ENCODE measurements at regions not wholly inside any gene's neighbourhood (a gene's known extent, or its start where the extent isn't known, plus 50 kb on each side); places are given as distances from the start of the nearest gene placed in this dataset.
"Not testable (repeated sequence)": the region's sequence is repeated elsewhere in the genome, so short reads cannot be mapped to it uniquely, and the experiment has no call there.

DNA sequence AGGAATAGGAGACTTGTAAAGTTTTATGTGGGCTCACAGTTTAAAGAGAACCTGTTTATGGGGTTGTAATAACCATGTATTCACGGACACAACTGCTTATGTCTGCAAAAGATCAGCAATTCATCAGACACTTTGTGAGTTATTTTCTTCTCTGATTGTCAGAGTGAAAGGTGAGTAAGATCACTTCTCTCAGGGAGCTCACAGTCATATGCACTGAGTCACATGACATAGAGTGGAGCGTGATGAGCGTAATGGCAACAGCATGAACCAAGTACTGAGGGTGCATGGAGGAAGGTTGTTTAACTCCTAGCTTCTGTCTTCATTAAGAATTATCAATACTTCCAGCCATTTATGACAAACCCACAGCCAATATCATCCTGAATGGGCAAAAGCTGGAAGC is 128.8 kb downstream of the OR4M2 start:
- ATAC-seq (ENCODE audit: low read depth in 2 of 2); H3K27me3 Mint-ChIP-seq; H3K9me3 ChIP-seq (ENCODE audit: control insufficient read depth in 2 of 2, low read length in 2 of 2); H3K27ac Mint-ChIP-seq; H3K27ac ChIP-seq (ENCODE audit: insufficient read depth, low read length, poor library complexity, severe bottlenecking); DNase-seq; H3K4me1 ChIP-seq (ENCODE audit: control insufficient read depth, insufficient read depth, low read length, poor library complexity, severe bottlenecking); H3K9me3 Mint-ChIP-seq; H3K36me3 Mint-ChIP-seq; H3K4me3 Mint-ChIP-seq; H3K36me3 ChIP-seq (ENCODE audit: control insufficient read depth, insufficient read depth, low read length); H3K4me3 ChIP-seq (ENCODE audit: low read depth, low read length); H3K4me1 Mint-ChIP-seq; H3K27me3 ChIP-seq (ENCODE audit: control insufficient read depth, insufficient read depth, low read length): not testable (repeated sequence)

DNA sequence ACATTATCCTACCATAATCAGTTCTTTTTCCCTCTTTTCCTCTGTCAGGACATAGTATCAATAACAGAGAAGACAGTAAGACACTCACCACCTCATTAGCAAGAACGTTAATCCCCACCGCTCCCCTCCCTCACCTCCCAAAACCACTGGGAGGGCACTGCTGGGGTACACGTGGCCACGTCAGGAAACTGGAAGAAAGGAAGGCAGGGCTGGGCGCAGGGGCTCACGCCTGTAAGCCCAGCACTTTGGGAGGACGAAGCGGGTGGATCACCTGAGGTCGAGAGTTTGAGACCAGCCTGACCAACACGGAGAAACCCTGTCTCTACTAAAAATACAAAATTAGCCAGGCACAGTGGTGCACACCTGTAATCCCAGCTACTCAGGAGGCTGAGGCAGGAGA is 142.3 kb downstream of the OR4M2 start:
- not testable (repeated sequence) for ATAC-seq (ENCODE audit: low read depth in 2 of 2); DNase-seq; H3K27ac ChIP-seq (ENCODE audit: insufficient read depth, low read length, poor library complexity, severe bottlenecking); H3K4me3 ChIP-seq (ENCODE audit: low read depth, low read length); H3K27me3 Mint-ChIP-seq; H3K9me3 Mint-ChIP-seq; H3K36me3 ChIP-seq (ENCODE audit: control insufficient read depth, insufficient read depth, low read length); H3K36me3 Mint-ChIP-seq; H3K27me3 ChIP-seq (ENCODE audit: control insufficient read depth, insufficient read depth, low read length); H3K9me3 ChIP-seq (ENCODE audit: control insufficient read depth in 2 of 2, low read length in 2 of 2)
- H3K27ac Mint-ChIP-seq: peak overlapping the region; percentile 99 to 100 (median 100)
- H3K4me1 Mint-ChIP-seq: peaks cover 9 to 43% (median 35%) of the 10 kb centered on the region in 4 donors
- H3K4me1 ChIP-seq (ENCODE audit: control insufficient read depth, insufficient read depth, low read length, poor library complexity, severe bottlenecking): peaks cover 25% of the 10 kb centered on the region
- H3K4me3 Mint-ChIP-seq: peak overlapping the region in 3 of 4 donors; percentile 43 to 57 (median 51)

DNA sequence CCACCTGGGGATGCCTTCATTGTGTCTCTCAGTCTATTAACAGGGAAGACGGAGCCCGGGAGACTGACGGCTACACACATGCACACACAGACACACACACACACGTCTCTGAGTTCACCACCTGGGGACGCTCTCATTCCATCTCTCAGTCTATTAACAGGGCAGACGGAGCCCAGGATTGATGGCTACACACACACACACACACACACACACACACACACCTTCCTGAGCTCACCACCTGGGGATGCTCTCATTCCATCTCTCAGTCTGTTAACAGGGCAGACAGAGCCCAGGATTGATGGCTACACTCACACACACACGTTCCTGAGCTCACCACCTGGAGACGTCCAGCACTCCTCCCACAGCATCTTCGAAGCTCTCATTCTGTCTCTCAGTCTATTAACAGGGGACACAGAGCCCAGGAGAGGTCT is 143.9 kb downstream of the OR4M2 start:
- no peaks in the 10 kb centered on the region for H3K27me3 ChIP-seq (ENCODE audit: control insufficient read depth, insufficient read depth, low read length)
- peaks cover 9 to 43% (median 35%) of the 10 kb centered on the region in 4 donors for H3K4me1 Mint-ChIP-seq
- H3K27ac ChIP-seq (ENCODE audit: insufficient read depth, low read length, poor library complexity, severe bottlenecking): no peak overlapping the region
- DNase-seq (peak in 2 of 3 donors; percentile 18 to 47), ATAC-seq (ENCODE audit: low read depth in 2 of 2) (no peak)
- peaks cover 25% of the 10 kb centered on the region for H3K4me1 ChIP-seq (ENCODE audit: control insufficient read depth, insufficient read depth, low read length, poor library complexity, severe bottlenecking)
- H3K36me3 Mint-ChIP-seq: no peaks in the 10 kb centered on the region
- H3K36me3 ChIP-seq (ENCODE audit: control insufficient read depth, insufficient read depth, low read length): no peaks in the 10 kb centered on the region
- no peaks in the 10 kb centered on the region for H3K9me3 Mint-ChIP-seq
- peak overlapping the region in 3 of 4 donors; percentile 44 to 63 (median 45) for H3K4me3 Mint-ChIP-seq
- no peaks in the 10 kb centered on the region for H3K9me3 ChIP-seq (ENCODE audit: control insufficient read depth in 2 of 2, low read length in 2 of 2)
- H3K27me3 Mint-ChIP-seq: peaks cover 4% of the 10 kb centered on the region
- no peak overlapping the region for H3K4me3 ChIP-seq (ENCODE audit: low read depth, low read length)
- peak overlapping the region in 2 of 3 donors; percentile 53 to 88 for H3K27ac Mint-ChIP-seq

DNA sequence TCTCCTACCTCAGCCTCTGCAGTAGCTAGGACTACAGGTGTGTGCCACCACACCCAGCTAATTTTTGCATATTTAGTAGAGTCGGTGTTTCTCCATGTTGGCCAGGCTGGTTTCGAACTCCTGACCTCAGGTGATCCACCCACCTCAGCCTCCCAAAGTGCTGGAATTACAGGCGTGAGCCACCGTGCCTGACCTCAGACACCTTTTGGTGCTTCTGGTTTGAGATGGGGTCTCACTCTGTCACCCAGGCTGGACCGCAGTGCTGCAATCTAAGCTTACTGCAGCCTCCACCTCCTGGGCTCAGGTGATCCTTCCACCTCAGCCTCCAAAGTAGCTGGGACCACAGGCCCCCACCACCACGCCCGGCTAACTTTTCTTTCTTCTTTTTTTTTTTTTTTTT is 144.6 kb downstream of the OR4M2 start:
- H3K4me3 Mint-ChIP-seq; H3K9me3 ChIP-seq (ENCODE audit: control insufficient read depth in 2 of 2, low read length in 2 of 2); H3K27me3 ChIP-seq (ENCODE audit: control insufficient read depth, insufficient read depth, low read length); H3K27me3 Mint-ChIP-seq; H3K27ac ChIP-seq (ENCODE audit: insufficient read depth, low read length, poor library complexity, severe bottlenecking); ATAC-seq (ENCODE audit: low read depth in 2 of 2); H3K36me3 Mint-ChIP-seq; H3K36me3 ChIP-seq (ENCODE audit: control insufficient read depth, insufficient read depth, low read length); H3K9me3 Mint-ChIP-seq; H3K4me3 ChIP-seq (ENCODE audit: low read depth, low read length); DNase-seq: not testable (repeated sequence)
- Mint-ChIP-seq H3K4me1 (peaks cover 9 to 43% (median 35%) of the 10 kb centered on the region in 4 donors), H3K27ac (peak overlapping the region in 2 of 3 donors; percentile 71 to 88)
- peaks cover 25% of the 10 kb centered on the region for H3K4me1 ChIP-seq (ENCODE audit: control insufficient read depth, insufficient read depth, low read length, poor library complexity, severe bottlenecking)

DNA sequence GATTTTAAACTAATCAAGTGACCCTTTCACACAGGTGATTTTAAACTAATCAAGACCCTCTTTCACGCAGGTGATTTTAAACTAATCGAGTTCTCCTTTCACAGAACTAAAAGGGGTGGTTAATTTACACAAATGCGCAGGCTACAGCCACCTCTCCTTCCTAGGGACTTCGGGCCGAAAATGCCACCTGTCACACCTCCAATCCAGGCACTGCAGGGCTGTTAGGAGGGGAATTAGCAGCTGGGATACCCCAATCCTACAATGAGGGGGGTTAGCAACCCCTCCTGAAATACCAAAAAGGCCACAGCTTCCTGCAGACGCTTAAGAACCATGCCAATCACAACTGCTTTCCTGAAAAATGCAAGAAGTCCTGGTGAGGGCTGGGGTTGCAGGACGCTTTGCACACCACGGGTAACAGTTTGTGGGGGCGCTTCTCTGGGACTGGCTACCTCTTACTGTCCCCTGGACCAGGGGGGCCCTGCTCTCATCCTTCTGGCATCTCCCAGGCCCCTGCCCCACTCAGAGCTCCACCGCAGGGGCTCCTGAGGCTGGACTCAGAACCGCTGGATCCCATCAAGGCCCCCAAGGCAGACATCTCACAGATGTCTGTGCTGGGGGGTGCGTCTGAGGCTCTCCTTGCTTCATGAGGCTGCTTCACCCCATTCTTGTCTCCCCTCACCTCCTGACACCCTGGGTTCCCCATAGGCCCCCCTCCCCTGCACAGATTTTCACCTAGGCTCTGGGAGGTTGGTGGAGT is 145.9 kb downstream of the OR4M2 start:
- peaks cover 4% of the 10 kb centered on the region for H3K27me3 Mint-ChIP-seq
- no peak overlapping the region for H3K4me3 Mint-ChIP-seq
- peak overlapping the region; percentile 18 to 84 (median 67) for H3K27ac Mint-ChIP-seq
- no peaks in the 10 kb centered on the region for H3K36me3 Mint-ChIP-seq
- no peak for ATAC-seq (ENCODE audit: low read depth in 2 of 2)
- Histone ChIP-seq H3K36me3 (ENCODE audit: control insufficient read depth, insufficient read depth, low read length) (no peaks in the 10 kb centered on the region), H3K9me3 (ENCODE audit: control insufficient read depth in 2 of 2, low read length in 2 of 2) (no peaks in the 10 kb centered on the region), H3K27me3 (ENCODE audit: control insufficient read depth, insufficient read depth, low read length) (no peaks in the 10 kb centered on the region), H3K4me3 (ENCODE audit: low read depth, low read length) (no peak overlapping the region), H3K4me1 (ENCODE audit: control insufficient read depth, insufficient read depth, low read length, poor library complexity, severe bottlenecking) (peaks cover 22% of the 10 kb centered on the region), H3K27ac (ENCODE audit: insufficient read depth, low read length, poor library complexity, severe bottlenecking) (no peak overlapping the region)
- H3K4me1 Mint-ChIP-seq: peaks cover 7 to 40% (median 31%) of the 10 kb centered on the region in 4 donors
- DNase-seq: no peak
- H3K9me3 Mint-ChIP-seq: no peaks in the 10 kb centered on the region

DNA sequence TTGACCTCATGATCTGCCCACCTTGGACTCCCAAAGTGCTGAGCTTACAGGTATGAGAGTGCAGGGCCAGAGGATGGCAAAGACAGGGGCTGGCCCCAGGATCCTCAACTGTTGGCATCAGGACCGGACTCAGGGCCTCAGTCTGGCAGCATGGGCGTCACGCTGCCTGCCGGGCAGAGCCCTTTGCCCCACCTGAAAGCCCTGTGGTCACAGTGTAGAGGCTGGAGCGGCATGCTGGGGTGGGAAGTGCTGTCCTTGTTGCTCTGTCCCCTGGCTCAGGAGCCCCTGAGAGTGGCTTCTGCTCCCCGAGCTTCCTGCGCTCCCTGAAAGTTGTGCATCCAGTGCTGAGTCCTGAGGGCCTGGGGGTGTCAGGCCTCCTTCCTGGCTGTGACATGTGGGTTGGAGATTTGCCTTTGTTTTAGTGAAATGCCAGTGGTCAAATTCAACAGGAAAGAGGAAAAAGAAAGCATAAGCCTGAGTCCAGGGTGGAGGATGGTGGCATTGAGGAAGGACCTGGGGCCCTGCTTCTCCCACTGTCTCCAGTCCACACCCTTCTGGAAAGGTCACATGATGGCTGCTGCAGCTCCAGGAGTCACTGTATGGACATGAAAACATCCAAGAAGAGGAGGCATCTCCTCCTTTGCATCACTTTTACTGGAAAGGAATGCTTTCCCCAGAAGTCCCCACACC is 147.2 kb downstream of the OR4M2 start:
- no peak overlapping the region for H3K4me3 Mint-ChIP-seq
- DNase-seq (no peak), ATAC-seq (ENCODE audit: low read depth in 2 of 2) (no peak)
- H3K36me3 Mint-ChIP-seq: peaks cover 1% of the 10 kb centered on the region
- peaks cover 4 to 31% (median 21%) of the 10 kb centered on the region in 4 donors for H3K4me1 Mint-ChIP-seq
- no peak overlapping the region for H3K27ac ChIP-seq (ENCODE audit: insufficient read depth, low read length, poor library complexity, severe bottlenecking)
- peaks cover 8% of the 10 kb centered on the region for H3K4me1 ChIP-seq (ENCODE audit: control insufficient read depth, insufficient read depth, low read length, poor library complexity, severe bottlenecking)
- H3K4me3 ChIP-seq (ENCODE audit: low read depth, low read length): no peak overlapping the region
- peaks cover 4% of the 10 kb centered on the region for H3K27me3 Mint-ChIP-seq
- H3K27ac Mint-ChIP-seq: peak overlapping the region in 2 of 3 donors; percentile 62 to 84
- H3K36me3 ChIP-seq (ENCODE audit: control insufficient read depth, insufficient read depth, low read length): no peaks in the 10 kb centered on the region
- peaks cover 0 to 1% (median 0%) of the 10 kb centered on the region in 7 donors for H3K9me3 Mint-ChIP-seq
- no peaks in the 10 kb centered on the region for H3K9me3 ChIP-seq (ENCODE audit: control insufficient read depth in 2 of 2, low read length in 2 of 2)
- H3K27me3 ChIP-seq (ENCODE audit: control insufficient read depth, insufficient read depth, low read length): no peaks in the 10 kb centered on the region

DNA sequence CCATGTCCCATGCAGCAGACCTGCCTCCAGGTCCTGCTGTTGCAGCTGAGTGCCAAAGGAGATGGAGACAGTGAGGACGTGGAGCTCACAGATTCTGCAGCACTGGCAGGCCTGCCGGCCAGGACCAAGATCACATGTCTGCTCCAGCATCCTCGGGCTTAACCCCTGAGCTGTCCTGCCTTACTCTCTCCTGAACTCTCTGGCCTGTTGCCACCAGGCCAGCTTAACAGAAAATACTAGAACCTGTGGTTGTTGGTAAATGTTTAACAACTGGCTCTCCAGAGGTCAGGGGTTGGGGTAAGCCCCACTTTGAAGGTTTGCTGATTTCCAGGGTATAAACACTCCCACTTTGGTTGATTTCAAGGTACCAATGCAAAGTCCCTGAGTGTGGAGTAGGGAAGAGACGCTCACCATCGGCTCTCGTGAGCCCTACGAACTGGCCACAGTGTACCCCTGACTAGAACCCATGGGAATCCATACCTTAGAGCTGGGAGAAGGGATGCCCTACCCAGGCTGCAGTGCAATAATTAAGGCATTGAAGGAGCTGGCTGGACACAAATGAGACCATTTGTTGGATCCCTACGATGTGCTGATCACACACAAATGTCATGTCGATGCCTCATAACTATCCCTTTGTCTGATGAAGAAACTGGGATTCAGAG is 147.9 kb downstream of the OR4M2 start:
- H3K4me3 Mint-ChIP-seq: no peak overlapping the region
- Histone ChIP-seq H3K4me3 (ENCODE audit: low read depth, low read length) (no peak overlapping the region), H3K27ac (ENCODE audit: insufficient read depth, low read length, poor library complexity, severe bottlenecking) (no peak overlapping the region), H3K36me3 (ENCODE audit: control insufficient read depth, insufficient read depth, low read length) (no peaks in the 10 kb centered on the region), H3K27me3 (ENCODE audit: control insufficient read depth, insufficient read depth, low read length) (no peaks in the 10 kb centered on the region), H3K4me1 (ENCODE audit: control insufficient read depth, insufficient read depth, low read length, poor library complexity, severe bottlenecking) (peaks cover 1% of the 10 kb centered on the region), H3K9me3 (ENCODE audit: control insufficient read depth in 2 of 2, low read length in 2 of 2) (no peaks in the 10 kb centered on the region)
- peaks cover 4 to 25% (median 15%) of the 10 kb centered on the region in 4 donors for H3K4me1 Mint-ChIP-seq
- peaks cover 0 to 3% (median 0%) of the 10 kb centered on the region in 7 donors for H3K9me3 Mint-ChIP-seq
- peaks cover 4% of the 10 kb centered on the region for H3K27me3 Mint-ChIP-seq
- ATAC-seq (ENCODE audit: low read depth in 2 of 2): no peak
- DNase-seq: no peak
- peak overlapping the region; percentile 15 to 84 (median 71) for H3K27ac Mint-ChIP-seq
- H3K36me3 Mint-ChIP-seq: peaks cover 5% of the 10 kb centered on the region

Measured in CD4-positive, CD25-positive, alpha-beta regulatory T cell (primary cell).